HepG2 (cell line): ENCODE measurements at regions not wholly inside any gene's neighbourhood (a gene's known extent, or its start where the extent isn't known, plus 50 kb on each side); places are given as distances from the start of the nearest gene placed in this dataset.

Source experiments
- ATAC-seq: fragments of 200-7000 bp; cut with Tn5 transposase; 3 replicates; pipeline ENCODE4 v1.9.1; 2020; ENCODE audit warnings: mild to moderate bottlenecking, moderate library complexity
- BruUV-seq: library from RNA; stranded (reverse); fragments of 400-500 nt; replicated peaks from 2 replicates; lab custom pipeline; 2021; lab: Mats Ljungman, UMichigan
- CTCF ChIA-PET: fragments of 300-600 bp; formaldehyde crosslinking; extraction: SDS; loops from one replicate; lab custom pipeline; 2021; ENCODE audit warnings: low total read pairs, inconsistent platforms, low intra/inter-chr PET ratio; lab: Yijun Ruan, JAX
- POLR2A ChIA-PET: fragments of 350-600 bp; sonication (Branson Sonifier 250); formaldehyde crosslinking; loops from one replicate; lab custom pipeline; 2020; ENCODE audit warnings: antibody characterized with exemption, inconsistent platforms; lab: Yijun Ruan, JAX
- DNase-seq: peaks from one replicate; pipeline ENCODE4 v3.0.0-alpha.2; 2015; ENCODE audit warnings: low spot score
- FAIRE-seq: peaks from 3 replicates; lab custom pipeline; 2011; peaks lifted over from hg19 to GRCh38; lab: Jason Lieb, UNC
- H2AFZ ChIP-seq: one replicate; pipeline ENCODE4 v1.6.1; 2011; ENCODE audit warnings: low read length, inconsistent platforms
- H3K27ac ChIP-seq: fragments of 300-600 bp; 3 replicates; pipeline ENCODE4 v1.8.0; 2011; ENCODE audit warnings: mixed run types, mild to moderate bottlenecking, mixed read lengths, low read length, inconsistent platforms; ENCODE audit not compliant: insufficient read depth; ENCODE audit errors: extremely low read length
- H3K27me3 ChIP-seq, 2 experiments: fragments of 200-600 bp in 1 of 2; 2 replicates in 1 of 2; 3 replicates in 1 of 2; pipeline versions ENCODE4 v1.6.0 to v1.8.0; 2011; ENCODE audit warnings: low read length in 2 of 2, mild to moderate bottlenecking in 2 of 2, moderate library complexity in 2 of 2, inconsistent platforms in 1 of 2; ENCODE audit not compliant: insufficient read depth in 2 of 2, control insufficient read depth in 1 of 2
- H3K36me3 ChIP-seq, 2 experiments: fragments of 200-600 bp in 1 of 2; replicated peaks in 1 of 2; 2 replicates in 1 of 2; 3 replicates in 1 of 2; pipeline versions ENCODE4 v1.5.1 to v1.8.0; 2011; ENCODE audit warnings: low read length in 2 of 2, inconsistent platforms in 1 of 2; ENCODE audit not compliant: insufficient read depth in 2 of 2, control insufficient read depth in 1 of 2
- H3K4me1 ChIP-seq: 2 replicates; pipeline ENCODE4 v1.5.1; 2012; ENCODE audit warnings: low read length, inconsistent platforms; ENCODE audit not compliant: insufficient read depth
- H3K4me2 ChIP-seq: 2 replicates; pipeline ENCODE4 v1.6.0; 2011; ENCODE audit warnings: low read depth, low read length, inconsistent platforms
- H3K4me3 ChIP-seq, 3 experiments: fragments of 200-600 bp in 1 of 3; sonication (generic), shearing (Covaris generic) in 1 of 3; replicated peaks in 1 of 3; 2 replicates each; pipeline ENCODE4 v1.5.1; 2011 to 2016; ENCODE audit warnings: low read length in 3 of 3, inconsistent platforms in 2 of 3, low read depth in 2 of 3, mild to moderate bottlenecking in 2 of 3, control low read depth in 1 of 3, mixed read lengths in 1 of 3; ENCODE audit not compliant: insufficient read depth in 1 of 3
- H3K79me2 ChIP-seq: one replicate; pipeline ENCODE4 v1.6.1; 2011; ENCODE audit warnings: low read length, inconsistent platforms; ENCODE audit not compliant: insufficient read depth
- H3K9ac ChIP-seq: 2 replicates; pipeline ENCODE4 v1.6.0; 2011; ENCODE audit warnings: mild to moderate bottlenecking, low read depth, low read length, inconsistent platforms; ENCODE audit not compliant: insufficient read depth
- H3K9me3 ChIP-seq: 2 replicates; pipeline ENCODE4 v1.5.1; 2012; ENCODE audit warnings: mild to moderate bottlenecking, low read length
- H4K20me1 ChIP-seq: 2 replicates; pipeline ENCODE4 v1.6.0; 2011; ENCODE audit warnings: inconsistent platforms, mild to moderate bottlenecking, low read length, moderate library complexity; ENCODE audit not compliant: insufficient read depth
- AGO1 ChIP-seq: fragments of 200-400 bp; formaldehyde crosslinking; IDR thresholded peaks from 2 replicates; pipeline ENCODE4 v1.6.1; 2017; ENCODE audit warnings: mild to moderate bottlenecking, low read depth, low read length, moderate library complexity; ENCODE audit not compliant: poor library complexity, severe bottlenecking
- ARNT2 ChIP-seq: sonication (generic); formaldehyde crosslinking; IDR thresholded peaks from 2 replicates; pipeline ENCODE4 v1.8.0; 2022; ENCODE audit warnings: mild to moderate bottlenecking, low read depth, missing genetic modification reagents, moderate library complexity
- ATF1 ChIP-seq: IDR thresholded peaks from 2 replicates; pipeline ENCODE4 v1.6.1; 2016; ENCODE audit warnings: mild to moderate bottlenecking, control low read depth
- ATF7 ChIP-seq, 2 experiments: fragments of 450-650 bp in 1 of 2; sonication (generic) in 1 of 2; formaldehyde crosslinking in 1 of 2; IDR thresholded peaks; 2 replicates each; pipeline versions ENCODE4 v1.4.0 to v1.6.1; 2016 to 2020; ENCODE audit warnings: antibody characterized with exemption in 1 of 2, mild to moderate bottlenecking in 1 of 2, missing genetic modification reagents in 1 of 2
- CENPX ChIP-seq: sonication (generic); formaldehyde crosslinking; IDR thresholded peaks from 2 replicates; pipeline ENCODE4 v1.9.0; 2021; ENCODE audit warnings: mild to moderate bottlenecking, missing genetic modification reagents, moderate library complexity
- CERS6 ChIP-seq: sonication (generic); formaldehyde crosslinking; IDR thresholded peaks from 2 replicates; pipeline ENCODE4 v1.5.0; 2020; ENCODE audit warnings: missing genetic modification reagents
- CREM ChIP-seq, 2 experiments: sonication (generic) in 1 of 2; formaldehyde crosslinking in 1 of 2; IDR thresholded peaks; 2 replicates each; pipeline versions ENCODE4 v1.4.0 to v1.6.1; 2016 to 2020; ENCODE audit warnings: antibody characterized with exemption in 1 of 2, mild to moderate bottlenecking in 1 of 2, missing genetic modification reagents in 1 of 2
- NR1H2 ChIP-seq: sonication (generic); formaldehyde crosslinking; IDR thresholded peaks from 2 replicates; pipeline ENCODE4 v1.8.1; 2022; ENCODE audit warnings: low read depth, missing genetic modification reagents, borderline replicate concordance
- PAF1 ChIP-seq: IDR thresholded peaks from 2 replicates; pipeline ENCODE4 v1.6.1; 2016; ENCODE audit warnings: missing genetic modification reagents, missing compliant biosample characterization
- SYNCRIP ChIP-seq: fragments of 200-400 bp; formaldehyde crosslinking; IDR thresholded peaks from 2 replicates; pipeline ENCODE4 v1.6.1; 2018; ENCODE audit warnings: mild to moderate bottlenecking, low read depth, low read length; ENCODE audit not compliant: insufficient read depth
- XRCC5 ChIP-seq: fragments of 200-400 bp; formaldehyde crosslinking; optimal IDR thresholded peaks from 2 replicates; pipeline ENCODE3; 2017; ENCODE audit warnings: mild to moderate bottlenecking, low read length
- ZNF780A ChIP-seq: sonication (generic); formaldehyde crosslinking; IDR thresholded peaks from 2 replicates; pipeline ENCODE4 v1.8.0; 2022; ENCODE audit warnings: mild to moderate bottlenecking, missing genetic modification reagents, moderate library complexity
- ZNF784 ChIP-seq: sonication (generic); formaldehyde crosslinking; IDR thresholded peaks from 2 replicates; pipeline ENCODE4 v1.5.1; 2020; ENCODE audit warnings: missing genetic modification reagents, mild to moderate bottlenecking, borderline replicate concordance
- WGBS: methylation state at CpG from one replicate; pipeline ENCODE4 v1.1.6; 2017; ENCODE audit warnings: low lambda C conversion rate; 5-methylcytosine and 5-hydroxymethylcytosine counted together
- in situ Hi-C: cut with HindIII; loops from 2 replicates; pipeline ENCODE4 v1.10.0; 2017; ENCODE audit warnings: low pct_unique_long_range_greater_than_20kb; ENCODE audit not compliant: extremely low pct_ligation_motif_present
- intact Hi-C: fragments of 100-400 bp; cut with micrococcal nuclease; formaldehyde crosslinking; loops from one replicate; pipeline ENCODE4 v1.10.0; 2022; ENCODE audit not compliant: unreplicated experiment

- ATAC-seq, result no peak
- in situ Hi-C loops, result no loop called here
These were observed 102.3 kb upstream of the RFX8 start for GRCh38 chr2:101577173-101577572.

GRCh38 chr2:101574622-101575021, 99.7 kb upstream of the RFX8 start:
- H4K20me1 ChIP-seq, result no peaks in the 10 kb centered on the region
- no peaks in the 10 kb centered on the region for H3K36me3 ChIP-seq
- H3K4me3 ChIP-seq, result no peak overlapping the region
- ATAC-seq, result no peak
- peaks cover 0 to 1% of the 10 kb centered on the region in 2 experiments; a peak in 1 of 5 replicates for H3K27me3 ChIP-seq
- H3K9me3 ChIP-seq, result no peaks in the 10 kb centered on the region; the same call in 1 of the 2 replicates
- H3K4me2 ChIP-seq, result no peak overlapping the region
- FAIRE-seq, result no peak
- H3K27ac ChIP-seq, result no peak overlapping the region
- CTCF ChIA-PET, result no interaction called here
- 93% methylated on average over 6 of the region's 6 CpGs for WGBS
- H3K79me2 ChIP-seq, result no peaks in the 10 kb centered on the region
- in situ Hi-C loops (no loop called here), intact Hi-C loops (no loop called here)
- DNase-seq, result no peak
- no peak overlapping the region for H3K9ac ChIP-seq
- TF ChIP-seq ARNT2 (CRISPR knock-in tag), result no peak
- no peak for TF ChIP-seq CENPX
- TF ChIP-seq ATF1, result no peak
- no peak for TF ChIP-seq XRCC5
- TF ChIP-seq ZNF784 (CRISPR knock-in tag), result no peak
- TF ChIP-seq NR1H2 (CRISPR knock-in tag), result no peak
- TF ChIP-seq PAF1, result no peak
- no peak for TF ChIP-seq ZNF780A (CRISPR knock-in tag)
- no peak for TF ChIP-seq CERS6 (CRISPR knock-in tag)
- no peak for TF ChIP-seq CREM (IDR thresholded peaks at IDR 0.05)
- TF ChIP-seq CREM (CRISPR knock-in tag; IDR thresholded peaks at IDR 0.05), result no peak
- no peak for TF ChIP-seq SYNCRIP
- TF ChIP-seq, all 625 proteins: peak for 0
- Histone ChIP-seq H2AFZ (no peak overlapping the region), H3K4me1 (peaks cover 42% of the 10 kb centered on the region)
- no TSS peak for BruUV-seq
- POLR2A ChIA-PET, result no interaction called here

More at GRCh38 chr2:101577173-101577572, 102.3 kb upstream of the RFX8 start:
- CTCF ChIA-PET, result no interaction called here
- Histone ChIP-seq H4K20me1 (no peaks in the 10 kb centered on the region), H3K27ac (no peak overlapping the region), H3K9ac (no peak overlapping the region), H3K4me3 (no peak overlapping the region), H3K36me3 (no peaks in the 10 kb centered on the region), H3K4me2 (no peak overlapping the region), H3K4me1 (peaks cover 41% of the 10 kb centered on the region), H3K27me3 (peaks cover 0 to 3% of the 10 kb centered on the region in 2 experiments; a peak in 1 of 5 replicates), H2AFZ (no peak overlapping the region), H3K79me2 (no peaks in the 10 kb centered on the region), H3K9me3 (no peaks in the 10 kb centered on the region; the same call in 1 of the 2 replicates)
- TF ChIP-seq AGO1, result no peak
- peak; percentile 84 for TF ChIP-seq ATF7 (IDR thresholded peaks at IDR 0.05)
- TF ChIP-seq ATF7 (CRISPR knock-in tag; IDR thresholded peaks at IDR 0.05), result no peak
- 56% methylated on average over 2 of the region's 2 CpGs for WGBS
- no TSS peak for BruUV-seq
- FAIRE-seq (no peak), DNase-seq (no peak)
- intact Hi-C loops, result no loop called here
- POLR2A ChIA-PET, result no interaction called here
